Neural progenitor cell (in vitro differentiated cells): ENCODE measurements at regions not wholly inside any gene's neighbourhood (a gene's known extent, or its start where the extent isn't known, plus 50 kb on each side); places are given as distances from the start of the nearest gene placed in this dataset.

Experiments used
- DNase-seq: peaks from one replicate; pipeline ENCODE4 v3.0.0-alpha.2; 2016; ENCODE audit warnings: low spot score
- H2AFZ ChIP-seq: fragments of 200-600 bp; sonication (generic); replicated peaks from 2 replicates; pipeline ENCODE4 v1.6.1; 2016; ENCODE audit warnings: antibody characterized with exemption
- H3F3A ChIP-seq: fragments of 200-600 bp; sonication (generic); 2 replicates; pipeline ENCODE4 v1.6.1; 2016; ENCODE audit warnings: antibody characterized with exemption, low read depth
- H3K27ac ChIP-seq: fragments of 200-600 bp; sonication (generic); 2 replicates; pipeline ENCODE4 v1.5.1; 2016; ENCODE audit warnings: mild to moderate bottlenecking
- H3K27me3 ChIP-seq: fragments of 200-600 bp; sonication (generic); 2 replicates; pipeline ENCODE4 v1.6.1; 2016; ENCODE audit warnings: mild to moderate bottlenecking, moderate library complexity
- H3K36me3 ChIP-seq: fragments of 200-600 bp; sonication (generic); 2 replicates; pipeline ENCODE4 v1.5.1; 2016
- H3K4me1 ChIP-seq: fragments of 200-600 bp; sonication (generic); 2 replicates; pipeline ENCODE4 v1.6.1; 2016; ENCODE audit warnings: mixed run types
- H3K4me2 ChIP-seq: fragments of 200-600 bp; sonication (generic); 2 replicates; pipeline ENCODE4 v1.6.1; 2016
- H3K4me3 ChIP-seq: fragments of 200-600 bp; sonication (generic); 2 replicates; pipeline ENCODE4 v1.5.1; 2016
- H3K79me2 ChIP-seq: fragments of 200-600 bp; sonication (generic); 2 replicates; pipeline ENCODE4 v1.6.1; 2016; ENCODE audit warnings: low read depth
- H3K9ac ChIP-seq: fragments of 200-600 bp; sonication (generic); 2 replicates; pipeline ENCODE4 v1.6.1; 2016
- H3K9me3 ChIP-seq: fragments of 200-600 bp; sonication (generic); 2 replicates; pipeline ENCODE4 v1.5.1; 2016; ENCODE audit warnings: low read depth
- H4K20me1 ChIP-seq: fragments of 200-600 bp; sonication (generic); 2 replicates; pipeline ENCODE4 v1.6.1; 2016; ENCODE audit warnings: low read depth
- H3K27ac Mint-ChIP-seq: 3 replicates; pipeline ENCODE4 v1.8.0; 2021; ENCODE audit warnings: mixed read lengths
- H3K27me3 Mint-ChIP-seq: 2 replicates; pipeline ENCODE4 v1.8.0; 2022; ENCODE audit warnings: low read depth, mild to moderate bottlenecking, inconsistent platforms, moderate library complexity, mixed read lengths; ENCODE audit not compliant: insufficient read depth
- H3K36me3 Mint-ChIP-seq: 3 replicates; pipeline ENCODE4 v1.8.0; 2021; ENCODE audit warnings: mixed read lengths
- H3K4me1 Mint-ChIP-seq: 3 replicates; pipeline ENCODE4 v1.8.0; 2021; ENCODE audit warnings: mixed read lengths
- H3K4me3 Mint-ChIP-seq: 3 replicates; pipeline ENCODE4 v1.8.0; 2021; ENCODE audit warnings: mild to moderate bottlenecking, moderate library complexity, mixed read lengths
- H3K9me3 Mint-ChIP-seq: 3 replicates; pipeline ENCODE4 v1.8.0; 2020; ENCODE audit warnings: mixed read lengths
- CTCF ChIP-seq: fragments of 200-600 bp; sonication (generic); IDR thresholded peaks from 2 replicates; pipeline ENCODE4 v1.5.1; 2017; ENCODE audit warnings: antibody characterized with exemption, mild to moderate bottlenecking
- EZH2 ChIP-seq: fragments of 200-600 bp; sonication (generic); IDR thresholded peaks from 2 replicates; pipeline ENCODE4 v1.6.1; 2017; ENCODE audit warnings: antibody characterized with exemption, mild to moderate bottlenecking, moderate library complexity
- EZH2phosphoT487 ChIP-seq: fragments of 200-600 bp; sonication (generic); IDR thresholded peaks from 2 replicates; pipeline ENCODE4 v1.6.1; 2017; ENCODE audit warnings: antibody characterized with exemption

- H3F3A ChIP-seq = no peaks in the 10 kb centered on the region
- H3K4me1 ChIP-seq = no peaks in the 10 kb centered on the region
- no peak overlapping the region for H3K4me2 ChIP-seq
- H3K27ac Mint-ChIP-seq = no peak overlapping the region
- H3K36me3 ChIP-seq = no peaks in the 10 kb centered on the region
- TF ChIP-seq CTCF (no peak), EZH2 (no peak), EZH2phosphoT487 (no peak)
- no peak overlapping the region for H3K4me3 Mint-ChIP-seq
- no peaks in the 10 kb centered on the region for H3K9me3 ChIP-seq
- H3K4me1 Mint-ChIP-seq = peaks cover 11% of the 10 kb centered on the region
- H3K27me3 Mint-ChIP-seq = peaks cover 5% of the 10 kb centered on the region
- H3K4me3 ChIP-seq = no peak overlapping the region
- peaks cover 5% of the 10 kb centered on the region for H3K36me3 Mint-ChIP-seq
- no peaks in the 10 kb centered on the region for H3K79me2 ChIP-seq
- no peaks in the 10 kb centered on the region for H4K20me1 ChIP-seq
- H3K9me3 Mint-ChIP-seq = peaks cover 13% of the 10 kb centered on the region
- H2AFZ ChIP-seq = no peak overlapping the region
- no peak for DNase-seq
- no peaks in the 10 kb centered on the region for H3K27me3 ChIP-seq
- H3K9ac ChIP-seq = no peak overlapping the region
- H3K27ac ChIP-seq = no peak overlapping the region
These were observed 309.6 kb upstream of the ESRRG start for GRCh38 chr1:217032715-217033367.

- Histone ChIP-seq H3K27ac (no peak overlapping the region), H2AFZ (no peak overlapping the region), H3K36me3 (no peaks in the 10 kb centered on the region), H4K20me1 (no peaks in the 10 kb centered on the region), H3K79me2 (no peaks in the 10 kb centered on the region), H3K4me2 (no peak overlapping the region), H3K9ac (no peak overlapping the region), H3K4me3 (no peak overlapping the region), H3K4me1 (no peaks in the 10 kb centered on the region), H3K9me3 (no peaks in the 10 kb centered on the region), H3F3A (no peaks in the 10 kb centered on the region), H3K27me3 (no peaks in the 10 kb centered on the region)
- DNase-seq = no peak
- TF ChIP-seq EZH2phosphoT487 = no peak
- TF ChIP-seq CTCF = no peak
- TF ChIP-seq EZH2 = no peak
- Mint-ChIP-seq H3K9me3 (no peaks in the 10 kb centered on the region), H3K36me3 (no peaks in the 10 kb centered on the region), H3K27me3 (peaks cover 6% of the 10 kb centered on the region), H3K27ac (peak overlapping the region; percentile 14), H3K4me3 (no peak overlapping the region), H3K4me1 (peaks cover 14% of the 10 kb centered on the region)
These were observed 306.3 kb upstream of the ESRRG start for GRCh38 chr1:217029281-217030157.

GRCh38 chr1:217027403-217028080 is 304.3 kb upstream of the ESRRG start:
- Histone ChIP-seq H4K20me1 (no peaks in the 10 kb centered on the region), H3K4me1 (no peaks in the 10 kb centered on the region), H3K9me3 (no peaks in the 10 kb centered on the region), H3K27ac (no peak overlapping the region), H3K9ac (no peak overlapping the region), H3K79me2 (no peaks in the 10 kb centered on the region), H3K4me3 (no peak overlapping the region), H3K4me2 (no peak overlapping the region), H3K36me3 (no peaks in the 10 kb centered on the region), H3K27me3 (no peaks in the 10 kb centered on the region), H2AFZ (no peak overlapping the region), H3F3A (no peaks in the 10 kb centered on the region)
- Mint-ChIP-seq H3K4me1 (peaks cover 18% of the 10 kb centered on the region), H3K4me3 (no peak overlapping the region), H3K36me3 (no peaks in the 10 kb centered on the region), H3K27me3 (peaks cover 12% of the 10 kb centered on the region), H3K9me3 (no peaks in the 10 kb centered on the region), H3K27ac (no peak overlapping the region)
- TF ChIP-seq EZH2 (no peak), CTCF (no peak), EZH2phosphoT487 (no peak)
- no peak for DNase-seq
